ENCODE measurements at regions not wholly inside any gene's neighbourhood (a gene's known extent, or its start where the extent isn't known, plus 50 kb on each side); places are given as distances from the start of the nearest gene placed in this dataset.

- no peak for TF ChIP-seq POLR2A (IDR thresholded peaks at IDR 0.05)
- TF ChIP-seq, protein P1, sequence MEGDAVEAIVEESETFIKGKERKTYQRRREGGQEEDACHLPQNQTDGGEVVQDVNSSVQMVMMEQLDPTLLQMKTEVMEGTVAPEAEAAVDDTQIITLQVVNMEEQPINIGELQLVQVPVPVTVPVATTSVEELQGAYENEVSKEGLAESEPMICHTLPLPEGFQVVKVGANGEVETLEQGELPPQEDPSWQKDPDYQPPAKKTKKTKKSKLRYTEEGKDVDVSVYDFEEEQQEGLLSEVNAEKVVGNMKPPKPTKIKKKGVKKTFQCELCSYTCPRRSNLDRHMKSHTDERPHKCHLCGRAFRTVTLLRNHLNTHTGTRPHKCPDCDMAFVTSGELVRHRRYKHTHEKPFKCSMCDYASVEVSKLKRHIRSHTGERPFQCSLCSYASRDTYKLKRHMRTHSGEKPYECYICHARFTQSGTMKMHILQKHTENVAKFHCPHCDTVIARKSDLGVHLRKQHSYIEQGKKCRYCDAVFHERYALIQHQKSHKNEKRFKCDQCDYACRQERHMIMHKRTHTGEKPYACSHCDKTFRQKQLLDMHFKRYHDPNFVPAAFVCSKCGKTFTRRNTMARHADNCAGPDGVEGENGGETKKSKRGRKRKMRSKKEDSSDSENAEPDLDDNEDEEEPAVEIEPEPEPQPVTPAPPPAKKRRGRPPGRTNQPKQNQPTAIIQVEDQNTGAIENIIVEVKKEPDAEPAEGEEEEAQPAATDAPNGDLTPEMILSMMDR (IDR thresholded peaks at IDR 0.05), result no peak
Observed at GRCh38 chr20:7571101-7571500, 369.2 kb downstream of the HAO1 start.
